K562 (cell line): ENCODE measurements at regions not wholly inside any gene's neighbourhood (a gene's known extent, or its start where the extent isn't known, plus 50 kb on each side); places are given as distances from the start of the nearest gene placed in this dataset.
A peak's percentile ranks its signal among the peaks of the same experiment; 100 is the strongest.

Experiments used
- ATF6 ChIP-seq: sonication (generic); formaldehyde crosslinking; IDR thresholded peaks from 2 replicates; pipeline ENCODE4 v1.4.0; 2020; ENCODE audit warnings: mild to moderate bottlenecking, missing genetic modification reagents
- ATF7 ChIP-seq: fragments of 450-650 bp; IDR thresholded peaks from 2 replicates; pipeline ENCODE4 v1.7.1; 2014; ENCODE audit warnings: mild to moderate bottlenecking, moderate library complexity
- CHD2 ChIP-seq: IDR thresholded peaks from 2 replicates; pipeline ENCODE4 v1.6.1; 2011; ENCODE audit warnings: low read depth, low read length
- CREB5 ChIP-seq: fragments of 250-450 bp; sonication (Bioruptor Pico); IDR thresholded peaks from 2 replicates; pipeline ENCODE4 v1.5.0; 2020; ENCODE audit warnings: mild to moderate bottlenecking
- CTCF ChIP-seq, 3 experiments: IDR thresholded peaks in 2 of 3; conservative IDR thresholded peaks in 1 of 3; 2 replicates each; pipeline ENCODE4 v1.5.1; 2011 to 2012; ENCODE audit warnings: low read length in 3 of 3, mild to moderate bottlenecking in 3 of 3, control low read depth in 2 of 3, improper control_type of control experiment in 1 of 3, inconsistent platforms in 1 of 3, low read depth in 1 of 3, mixed read lengths in 1 of 3, moderate library complexity in 1 of 3; ENCODE audit not compliant: insufficient read depth in 2 of 3
- DLX4 ChIP-seq: fragments of 250-450 bp; sonication (Bioruptor Pico); IDR thresholded peaks from 2 replicates; pipeline ENCODE4 v1.6.1; 2021; ENCODE audit warnings: mild to moderate bottlenecking
- DPF2 ChIP-seq: fragments of 450-650 bp; IDR thresholded peaks from 2 replicates; pipeline ENCODE4 v1.6.1; 2016
- ELF1 ChIP-seq: fragments of 200-800 bp; sonication (Bioruptor generic); IDR thresholded peaks from 2 replicates; pipeline ENCODE4 v1.6.1; 2016; ENCODE audit warnings: missing genetic modification characterization, missing compliant biosample characterization
- HES1 ChIP-seq: fragments of 450-650 bp; IDR thresholded peaks from 2 replicates; pipeline ENCODE4 v1.6.1; 2016; ENCODE audit warnings: low read depth, mild to moderate bottlenecking, moderate library complexity
- KDM5B ChIP-seq: fragments of 200-600 bp; sonication (generic); IDR thresholded peaks from 2 replicates; pipeline ENCODE4 v1.6.1; 2012; ENCODE audit warnings: low read depth, mild to moderate bottlenecking, moderate library complexity, low read length, control low read depth, inconsistent platforms; ENCODE audit not compliant: insufficient replicate concordance
- PYGO2 ChIP-seq: fragments of 450-650 bp; IDR thresholded peaks from 2 replicates; pipeline ENCODE4 v1.6.1; 2016; ENCODE audit warnings: mild to moderate bottlenecking, missing genetic modification characterization, moderate library complexity, missing compliant biosample characterization
- RAD21 ChIP-seq, 2 experiments: fragments of 250-450 bp in 1 of 2; fragments of 450-650 bp in 1 of 2; sonication (Bioruptor Pico) in 1 of 2; formaldehyde crosslinking in 1 of 2; IDR thresholded peaks in 1 of 2; conservative IDR thresholded peaks in 1 of 2; 2 replicates each; pipeline versions ENCODE4 v1.4.0 to v1.8.0; 2020 to 2022; ENCODE audit warnings: mild to moderate bottlenecking in 2 of 2, moderate library complexity in 1 of 2
- TEAD4 ChIP-seq, 2 experiments: sonication (generic) in 1 of 2; formaldehyde crosslinking in 1 of 2; IDR thresholded peaks; 2 replicates each; pipeline versions ENCODE4 v1.6.1 to v1.8.0; 2012 to 2022; ENCODE audit warnings: borderline replicate concordance in 1 of 2, inconsistent platforms in 1 of 2, low read length in 1 of 2, mild to moderate bottlenecking in 1 of 2, missing genetic modification reagents in 1 of 2
- TF ChIP-seq, protein P1 (sequence below): sonication (generic); formaldehyde crosslinking; IDR thresholded peaks from 2 replicates; pipeline ENCODE4 v1.8.0; 2022; ENCODE audit warnings: missing genetic modification reagents, mild to moderate bottlenecking, borderline replicate concordance
- TF ChIP-seq, protein P2 (sequence below): fragments of 450-650 bp; IDR thresholded peaks from 2 replicates; pipeline ENCODE4 v1.6.1; 2017; ENCODE audit warnings: mild to moderate bottlenecking, moderate library complexity

- no peak for TF ChIP-seq DLX4 (CRISPR knock-in tag)
- no peak for TF ChIP-seq CHD2
- TF ChIP-seq, protein P1, sequence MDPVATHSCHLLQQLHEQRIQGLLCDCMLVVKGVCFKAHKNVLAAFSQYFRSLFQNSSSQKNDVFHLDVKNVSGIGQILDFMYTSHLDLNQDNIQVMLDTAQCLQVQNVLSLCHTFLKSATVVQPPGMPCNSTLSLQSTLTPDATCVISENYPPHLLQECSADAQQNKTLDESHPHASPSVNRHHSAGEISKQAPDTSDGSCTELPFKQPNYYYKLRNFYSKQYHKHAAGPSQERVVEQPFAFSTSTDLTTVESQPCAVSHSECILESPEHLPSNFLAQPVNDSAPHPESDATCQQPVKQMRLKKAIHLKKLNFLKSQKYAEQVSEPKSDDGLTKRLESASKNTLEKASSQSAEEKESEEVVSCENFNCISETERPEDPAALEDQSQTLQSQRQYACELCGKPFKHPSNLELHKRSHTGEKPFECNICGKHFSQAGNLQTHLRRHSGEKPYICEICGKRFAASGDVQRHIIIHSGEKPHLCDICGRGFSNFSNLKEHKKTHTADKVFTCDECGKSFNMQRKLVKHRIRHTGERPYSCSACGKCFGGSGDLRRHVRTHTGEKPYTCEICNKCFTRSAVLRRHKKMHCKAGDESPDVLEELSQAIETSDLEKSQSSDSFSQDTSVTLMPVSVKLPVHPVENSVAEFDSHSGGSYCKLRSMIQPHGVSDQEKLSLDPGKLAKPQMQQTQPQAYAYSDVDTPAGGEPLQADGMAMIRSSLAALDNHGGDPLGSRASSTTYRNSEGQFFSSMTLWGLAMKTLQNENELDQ: no peak
- no peak for TF ChIP-seq ATF7
- TF ChIP-seq, protein P2, sequence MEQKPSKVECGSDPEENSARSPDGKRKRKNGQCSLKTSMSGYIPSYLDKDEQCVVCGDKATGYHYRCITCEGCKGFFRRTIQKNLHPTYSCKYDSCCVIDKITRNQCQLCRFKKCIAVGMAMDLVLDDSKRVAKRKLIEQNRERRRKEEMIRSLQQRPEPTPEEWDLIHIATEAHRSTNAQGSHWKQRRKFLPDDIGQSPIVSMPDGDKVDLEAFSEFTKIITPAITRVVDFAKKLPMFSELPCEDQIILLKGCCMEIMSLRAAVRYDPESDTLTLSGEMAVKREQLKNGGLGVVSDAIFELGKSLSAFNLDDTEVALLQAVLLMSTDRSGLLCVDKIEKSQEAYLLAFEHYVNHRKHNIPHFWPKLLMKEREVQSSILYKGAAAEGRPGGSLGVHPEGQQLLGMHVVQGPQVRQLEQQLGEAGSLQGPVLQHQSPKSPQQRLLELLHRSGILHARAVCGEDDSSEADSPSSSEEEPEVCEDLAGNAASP: no peak
- 0 out of 2 replicates have a peak, but pooled peaks have one; percentile 26 for TF ChIP-seq TEAD4 (IDR thresholded peaks at IDR 0.05; ENCODE audit: low read length)
- no peak for TF ChIP-seq TEAD4 (CRISPR knock-in tag; IDR thresholded peaks at IDR 0.05; ENCODE audit: borderline replicate concordance)
- TF ChIP-seq CTCF (IDR thresholded peaks at IDR 0.05 in 2 of 3, conservative IDR thresholded peaks at IDR 0.05 in 1 of 3; ENCODE audit: insufficient read depth in 2 of 3, low read depth in 1 of 3, low read length in 3 of 3): peak; percentile 61 to 90 (median 77); a peak in 5 of 6 replicates
- TF ChIP-seq ATF6: no peak
- no peak for TF ChIP-seq CREB5 (CRISPR knock-in tag)
- TF ChIP-seq KDM5B: no peak
- TF ChIP-seq PYGO2 (tag): no peak
- peak; percentile 97 for TF ChIP-seq RAD21 (CRISPR knock-in tag; conservative IDR thresholded peaks at IDR 0.05 in 1 of 2, IDR thresholded peaks at IDR 0.05 in 1 of 2)
- no peak for TF ChIP-seq DPF2
- no peak for TF ChIP-seq HES1
- 0 out of 2 replicates have a peak, but pooled peaks have one; percentile 38 for TF ChIP-seq ELF1 (tag)
Observed at GRCh38 chr5:39547553-39548154, 122.9 kb upstream of the DAB2 start (continued).
